Testis (tissue), 2 donors: ENCODE measurements at regions not wholly inside any gene's neighbourhood (a gene's known extent, or its start where the extent isn't known, plus 50 kb on each side); places are given as distances from the start of the nearest gene placed in this dataset.

ENCODE experiments used
- POLR2A ChIP-seq: fragments of 450-650 bp; IDR thresholded peaks from one replicate; pipeline ENCODE4 v1.6.1; 2017; ENCODE audit warnings: antibody characterized with exemption, mild to moderate bottlenecking, moderate library complexity
- TF ChIP-seq, protein P1 (sequence below), 3 experiments: fragments of 450-650 bp in 2 of 3; fragments of 200-600 bp in 1 of 3; sonication (generic) in 1 of 3; IDR thresholded peaks; one replicate each; pipeline ENCODE4 v1.5.1; 2016 to 2019; ENCODE audit warnings: antibody characterized with exemption in 3 of 3, mild to moderate bottlenecking in 2 of 3, moderate library complexity in 1 of 3

DNA sequence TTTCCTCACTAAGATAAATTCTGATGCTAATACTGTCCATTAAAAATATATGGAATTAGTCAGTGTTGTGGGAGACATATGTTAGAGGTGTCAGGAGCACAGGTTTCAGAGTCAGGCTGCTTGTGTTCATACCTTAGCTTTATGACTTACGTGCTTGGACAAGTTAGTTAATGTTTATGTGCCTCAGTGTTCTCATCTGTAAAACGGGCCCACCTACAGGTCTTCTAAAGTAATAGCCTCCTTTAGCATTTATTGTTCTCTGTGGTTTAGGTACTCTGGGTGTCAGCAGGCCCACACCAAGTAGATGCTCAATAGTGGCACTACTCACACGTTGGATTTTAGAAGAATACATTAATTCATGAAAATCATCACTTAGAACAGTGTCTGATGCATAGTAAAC is 308.7 kb upstream of the ZC3H12C start:
- TF ChIP-seq, protein P1, sequence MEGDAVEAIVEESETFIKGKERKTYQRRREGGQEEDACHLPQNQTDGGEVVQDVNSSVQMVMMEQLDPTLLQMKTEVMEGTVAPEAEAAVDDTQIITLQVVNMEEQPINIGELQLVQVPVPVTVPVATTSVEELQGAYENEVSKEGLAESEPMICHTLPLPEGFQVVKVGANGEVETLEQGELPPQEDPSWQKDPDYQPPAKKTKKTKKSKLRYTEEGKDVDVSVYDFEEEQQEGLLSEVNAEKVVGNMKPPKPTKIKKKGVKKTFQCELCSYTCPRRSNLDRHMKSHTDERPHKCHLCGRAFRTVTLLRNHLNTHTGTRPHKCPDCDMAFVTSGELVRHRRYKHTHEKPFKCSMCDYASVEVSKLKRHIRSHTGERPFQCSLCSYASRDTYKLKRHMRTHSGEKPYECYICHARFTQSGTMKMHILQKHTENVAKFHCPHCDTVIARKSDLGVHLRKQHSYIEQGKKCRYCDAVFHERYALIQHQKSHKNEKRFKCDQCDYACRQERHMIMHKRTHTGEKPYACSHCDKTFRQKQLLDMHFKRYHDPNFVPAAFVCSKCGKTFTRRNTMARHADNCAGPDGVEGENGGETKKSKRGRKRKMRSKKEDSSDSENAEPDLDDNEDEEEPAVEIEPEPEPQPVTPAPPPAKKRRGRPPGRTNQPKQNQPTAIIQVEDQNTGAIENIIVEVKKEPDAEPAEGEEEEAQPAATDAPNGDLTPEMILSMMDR (IDR thresholded peaks at IDR 0.05): no peak
- no peak for TF ChIP-seq POLR2A
